ENCODE measurements at regions not wholly inside any gene's neighbourhood (a gene's known extent, or its start where the extent isn't known, plus 50 kb on each side); places are given as distances from the start of the nearest gene placed in this dataset.

- no peaks in the 10 kb centered on the region for H3K36me3 ChIP-seq (ENCODE audit: control insufficient read depth, insufficient read depth, low read length, severe bottlenecking)
- no peaks in the 10 kb centered on the region for H3K27me3 ChIP-seq (replicated peaks; ENCODE audit: control insufficient read depth, insufficient read depth, low read length)
- H3K9me3 ChIP-seq (ENCODE audit: control insufficient read depth, low read length) = no peaks in the 10 kb centered on the region
- H3K4me3 ChIP-seq (ENCODE audit: low read length) = no peak overlapping the region
- DNase-seq (ENCODE audit: low read depth) = no peak
- no peak overlapping the region for H3K9ac ChIP-seq (ENCODE audit: low read length)
- H3K4me1 ChIP-seq (ENCODE audit: control insufficient read depth, insufficient read depth, low read length) = no peaks in the 10 kb centered on the region
These were observed 50.4 kb downstream of the FHIP1A start for GRCh38 chr4:151459375-151459774.

- H3K9ac ChIP-seq (ENCODE audit: low read length) = no peak overlapping the region
- no peaks in the 10 kb centered on the region for H3K27me3 ChIP-seq (replicated peaks; ENCODE audit: control insufficient read depth, insufficient read depth, low read length)
- no peaks in the 10 kb centered on the region for H3K36me3 ChIP-seq (ENCODE audit: control insufficient read depth, insufficient read depth, low read length, severe bottlenecking)
- no peak for DNase-seq (ENCODE audit: low read depth)
- H3K4me1 ChIP-seq (ENCODE audit: control insufficient read depth, insufficient read depth, low read length) = no peaks in the 10 kb centered on the region
- H3K4me3 ChIP-seq (ENCODE audit: low read length) = no peak overlapping the region
- no peaks in the 10 kb centered on the region for H3K9me3 ChIP-seq (ENCODE audit: control insufficient read depth, low read length)
These were observed 51.5 kb downstream of the FHIP1A start for GRCh38 chr4:151460434-151460833.

GRCh38 chr4:151462554-151462953 lies 53.6 kb downstream of the FHIP1A start:
- no peak for DNase-seq (ENCODE audit: low read depth)
- no peak overlapping the region for H3K9ac ChIP-seq (ENCODE audit: low read length)
- no peaks in the 10 kb centered on the region for H3K27me3 ChIP-seq (replicated peaks; ENCODE audit: control insufficient read depth, insufficient read depth, low read length)
- H3K9me3 ChIP-seq (ENCODE audit: control insufficient read depth, low read length) = no peaks in the 10 kb centered on the region
- no peaks in the 10 kb centered on the region for H3K36me3 ChIP-seq (ENCODE audit: control insufficient read depth, insufficient read depth, low read length, severe bottlenecking)
- no peaks in the 10 kb centered on the region for H3K4me1 ChIP-seq (ENCODE audit: control insufficient read depth, insufficient read depth, low read length)
- no peak overlapping the region for H3K4me3 ChIP-seq (ENCODE audit: low read length)

DNA sequence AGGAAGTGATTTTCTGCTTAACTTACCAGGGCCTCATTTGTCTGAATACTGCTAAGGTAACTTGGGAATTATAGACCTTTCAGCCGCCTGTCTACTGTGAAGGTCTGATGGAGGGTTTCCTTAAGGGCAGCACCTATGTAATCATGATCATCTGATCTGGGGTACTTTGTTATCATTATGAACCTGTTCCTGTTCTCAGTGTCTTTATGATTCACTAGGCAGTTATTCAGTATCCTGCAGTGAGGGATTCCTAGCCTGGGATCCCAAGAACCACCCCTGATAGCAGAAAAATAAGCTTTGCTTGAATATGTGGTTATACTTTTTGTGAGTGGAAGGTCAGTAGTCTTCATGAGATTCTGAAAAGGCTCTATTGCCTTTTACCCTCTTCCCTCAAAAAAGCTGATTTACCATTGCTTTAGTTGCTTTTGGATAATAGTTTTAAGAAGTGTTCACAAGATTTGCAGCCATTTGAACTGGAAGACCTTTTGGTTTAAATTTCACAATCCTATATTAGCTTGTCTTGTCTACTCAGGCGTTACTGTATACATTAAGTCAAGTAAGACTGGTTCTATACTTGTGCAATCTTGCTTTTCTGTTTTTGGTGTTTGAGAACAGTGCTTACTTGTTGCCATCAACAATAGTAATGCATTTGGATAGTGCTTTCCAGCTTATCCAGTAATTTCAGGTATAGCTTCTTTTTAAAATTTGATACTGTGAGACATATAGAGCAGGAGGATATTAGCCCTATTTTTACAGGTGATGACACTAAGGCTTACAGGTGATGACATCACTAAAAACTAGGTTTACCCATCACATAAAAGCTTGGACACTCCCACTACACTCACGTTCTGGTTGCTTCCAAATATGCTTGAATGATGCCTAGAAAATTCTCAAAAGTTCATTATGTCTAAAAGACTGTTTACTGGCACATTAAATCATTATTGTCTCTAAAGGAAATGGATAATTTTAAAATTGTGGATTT lies 60.0 kb downstream of the FHIP1A start:
- no peak overlapping the region for H3K9ac ChIP-seq (ENCODE audit: low read length)
- no peak overlapping the region for H3K4me3 ChIP-seq (ENCODE audit: low read length)
- H3K9me3 ChIP-seq (ENCODE audit: control insufficient read depth, low read length) = no peaks in the 10 kb centered on the region
- H3K4me1 ChIP-seq (ENCODE audit: control insufficient read depth, insufficient read depth, low read length) = peaks cover 23% of the 10 kb centered on the region
- H3K36me3 ChIP-seq (ENCODE audit: control insufficient read depth, insufficient read depth, low read length, severe bottlenecking) = no peaks in the 10 kb centered on the region
- H3K27me3 ChIP-seq (replicated peaks; ENCODE audit: control insufficient read depth, insufficient read depth, low read length) = no peaks in the 10 kb centered on the region
- DNase-seq (ENCODE audit: low read depth) = no peak

DNA sequence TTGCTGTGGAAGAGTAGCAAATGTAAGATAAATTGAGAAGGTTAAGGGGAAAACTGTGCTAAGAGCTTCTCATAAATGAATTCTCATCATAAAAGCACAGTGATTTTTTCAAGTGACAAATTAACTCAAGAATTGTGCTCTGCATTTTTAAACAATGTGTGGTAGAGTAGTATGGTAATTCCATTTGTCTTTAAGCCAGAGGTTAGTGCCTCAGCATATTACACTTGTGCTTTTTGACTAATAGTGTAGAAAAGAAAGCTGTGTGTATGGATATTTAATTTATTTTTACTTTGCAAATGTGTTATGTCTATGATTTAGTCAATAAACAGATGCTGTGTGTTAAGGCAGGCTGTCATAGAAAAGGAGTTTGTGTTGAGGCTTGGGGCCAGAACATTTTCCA lies 61.0 kb downstream of the FHIP1A start:
- Histone ChIP-seq H3K4me1 (ENCODE audit: control insufficient read depth, insufficient read depth, low read length) (peaks cover 23% of the 10 kb centered on the region), H3K36me3 (ENCODE audit: control insufficient read depth, insufficient read depth, low read length, severe bottlenecking) (no peaks in the 10 kb centered on the region), H3K4me3 (ENCODE audit: low read length) (no peak overlapping the region), H3K27me3 (replicated peaks; ENCODE audit: control insufficient read depth, insufficient read depth, low read length) (no peaks in the 10 kb centered on the region), H3K9ac (ENCODE audit: low read length) (no peak overlapping the region), H3K9me3 (ENCODE audit: control insufficient read depth, low read length) (no peaks in the 10 kb centered on the region)
- no peak for DNase-seq (ENCODE audit: low read depth)

DNA sequence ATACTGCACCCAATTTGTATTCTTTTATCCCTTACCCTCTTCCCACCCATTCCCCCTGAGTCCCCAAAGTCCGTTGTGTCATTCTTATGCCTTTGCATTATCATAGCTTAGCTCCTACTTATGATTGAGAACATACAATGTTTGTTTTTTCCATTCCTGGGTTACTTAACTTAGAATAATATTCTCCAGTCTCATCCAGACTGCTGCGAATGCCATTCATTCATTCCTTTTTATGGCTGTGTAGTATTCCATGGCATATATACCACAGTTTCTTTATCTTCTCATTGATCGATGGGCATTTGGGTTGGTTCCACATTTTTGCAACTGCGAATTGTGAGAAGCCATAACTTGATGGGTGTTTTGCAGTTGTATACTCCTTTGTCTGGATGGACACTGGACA lies 62.8 kb downstream of the FHIP1A start:
- DNase-seq (ENCODE audit: low read depth) = no peak
- Histone ChIP-seq H3K4me3 (ENCODE audit: low read length) (no peak overlapping the region), H3K36me3 (ENCODE audit: control insufficient read depth, insufficient read depth, low read length, severe bottlenecking) (no peaks in the 10 kb centered on the region), H3K9ac (ENCODE audit: low read length) (no peak overlapping the region), H3K27me3 (replicated peaks; ENCODE audit: control insufficient read depth, insufficient read depth, low read length) (no peaks in the 10 kb centered on the region), H3K4me1 (ENCODE audit: control insufficient read depth, insufficient read depth, low read length) (peaks cover 23% of the 10 kb centered on the region), H3K9me3 (ENCODE audit: control insufficient read depth, low read length) (no peaks in the 10 kb centered on the region)

DNA sequence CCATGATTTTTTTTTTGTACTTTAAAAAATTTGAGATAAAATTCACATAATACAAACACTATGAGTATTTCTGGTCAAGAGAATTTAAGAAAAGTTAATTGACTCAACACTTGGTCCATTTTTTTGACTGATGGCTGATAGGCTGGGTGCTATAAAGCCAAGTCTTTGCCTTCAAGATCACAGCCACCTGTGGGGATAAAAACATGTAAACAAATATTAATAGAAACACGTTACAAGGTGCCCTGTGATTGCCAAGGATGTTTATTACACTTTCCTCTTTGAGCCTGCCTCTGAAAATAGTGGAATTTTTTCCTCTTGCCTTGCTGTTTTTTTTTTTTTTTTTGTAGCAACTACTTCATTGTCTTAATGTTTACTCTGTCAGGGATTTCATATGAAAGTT lies 63.3 kb downstream of the FHIP1A start:
- Histone ChIP-seq H3K4me3 (ENCODE audit: low read length) (no peak overlapping the region), H3K9me3 (ENCODE audit: control insufficient read depth, low read length) (no peaks in the 10 kb centered on the region), H3K9ac (ENCODE audit: low read length) (no peak overlapping the region), H3K27me3 (replicated peaks; ENCODE audit: control insufficient read depth, insufficient read depth, low read length) (no peaks in the 10 kb centered on the region), H3K4me1 (ENCODE audit: control insufficient read depth, insufficient read depth, low read length) (peaks cover 23% of the 10 kb centered on the region), H3K36me3 (ENCODE audit: control insufficient read depth, insufficient read depth, low read length, severe bottlenecking) (no peaks in the 10 kb centered on the region)
- no peak for DNase-seq (ENCODE audit: low read depth)

DNA sequence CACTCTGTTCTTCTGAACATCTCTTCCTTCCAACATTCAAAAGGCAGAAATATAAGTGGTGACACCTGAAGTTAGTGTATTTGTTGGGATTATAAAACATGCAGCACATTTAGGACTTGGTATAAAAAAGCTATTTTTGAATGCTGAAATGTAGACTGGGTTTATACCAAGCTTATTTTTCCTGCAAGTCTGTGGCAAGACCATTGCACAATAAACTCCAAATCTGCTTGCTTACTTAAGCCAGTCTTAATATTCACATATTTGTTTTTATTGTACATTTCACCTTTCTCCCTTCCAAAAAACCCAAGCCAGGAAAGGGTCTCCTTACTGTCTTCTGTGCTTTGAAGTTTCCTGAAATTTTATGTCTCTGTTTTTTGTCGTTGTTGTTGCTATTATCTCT lies 63.7 kb downstream of the FHIP1A start:
- DNase-seq (ENCODE audit: low read depth) = peak; percentile 73
- no peak overlapping the region for H3K4me3 ChIP-seq (ENCODE audit: low read length)
- H3K27me3 ChIP-seq (replicated peaks; ENCODE audit: control insufficient read depth, insufficient read depth, low read length) = no peaks in the 10 kb centered on the region
- no peaks in the 10 kb centered on the region for H3K9me3 ChIP-seq (ENCODE audit: control insufficient read depth, low read length)
- H3K4me1 ChIP-seq (ENCODE audit: control insufficient read depth, insufficient read depth, low read length) = peaks cover 23% of the 10 kb centered on the region
- H3K36me3 ChIP-seq (ENCODE audit: control insufficient read depth, insufficient read depth, low read length, severe bottlenecking) = no peaks in the 10 kb centered on the region
- H3K9ac ChIP-seq (ENCODE audit: low read length) = no peak overlapping the region

- Histone ChIP-seq H3K36me3 (ENCODE audit: control insufficient read depth, insufficient read depth, low read length, severe bottlenecking) (no peaks in the 10 kb centered on the region), H3K4me3 (ENCODE audit: low read length) (no peak overlapping the region), H3K9ac (ENCODE audit: low read length) (no peak overlapping the region), H3K9me3 (ENCODE audit: control insufficient read depth, low read length) (no peaks in the 10 kb centered on the region), H3K27me3 (replicated peaks; ENCODE audit: control insufficient read depth, insufficient read depth, low read length) (no peaks in the 10 kb centered on the region), H3K4me1 (ENCODE audit: control insufficient read depth, insufficient read depth, low read length) (peaks cover 23% of the 10 kb centered on the region)
- no peak for DNase-seq (ENCODE audit: low read depth)
These were observed 64.6 kb downstream of the FHIP1A start for GRCh38 chr4:151473521-151474097.

- DNase-seq (ENCODE audit: low read depth) = no peak
- no peaks in the 10 kb centered on the region for H3K27me3 ChIP-seq (replicated peaks; ENCODE audit: control insufficient read depth, insufficient read depth, low read length)
- H3K9ac ChIP-seq (ENCODE audit: low read length) = no peak overlapping the region
- H3K9me3 ChIP-seq (ENCODE audit: control insufficient read depth, low read length) = no peaks in the 10 kb centered on the region
- peaks cover 19% of the 10 kb centered on the region for H3K4me1 ChIP-seq (ENCODE audit: control insufficient read depth, insufficient read depth, low read length)
- no peak overlapping the region for H3K4me3 ChIP-seq (ENCODE audit: low read length)
- no peaks in the 10 kb centered on the region for H3K36me3 ChIP-seq (ENCODE audit: control insufficient read depth, insufficient read depth, low read length, severe bottlenecking)
These were observed 66.2 kb downstream of the FHIP1A start for GRCh38 chr4:151475035-151475714.

DNA sequence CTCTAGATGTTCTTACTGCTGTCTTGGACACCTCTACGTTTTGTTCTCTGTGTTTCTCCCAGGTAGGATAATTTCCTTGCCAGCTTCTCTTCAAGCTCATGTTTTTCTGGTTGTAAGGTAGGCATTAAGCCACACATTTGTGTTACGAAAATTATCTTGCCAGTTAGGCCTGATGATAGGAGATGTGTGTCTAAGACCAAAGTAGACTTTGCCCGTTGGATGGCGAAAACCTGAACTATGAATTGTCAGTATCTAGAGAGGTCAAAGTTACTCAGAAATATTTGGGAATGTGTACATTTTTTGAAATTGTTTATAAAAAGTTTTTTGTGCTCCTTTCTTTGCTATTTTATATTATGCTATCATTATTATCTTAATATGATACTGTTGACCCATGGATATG lies 72.8 kb downstream of the FHIP1A start:
- H3K4me3 ChIP-seq (ENCODE audit: low read length) = no peak overlapping the region
- H3K9me3 ChIP-seq (ENCODE audit: control insufficient read depth, low read length) = no peaks in the 10 kb centered on the region
- H3K27me3 ChIP-seq (replicated peaks; ENCODE audit: control insufficient read depth, insufficient read depth, low read length) = no peaks in the 10 kb centered on the region
- H3K4me1 ChIP-seq (ENCODE audit: control insufficient read depth, insufficient read depth, low read length) = peaks cover 11% of the 10 kb centered on the region
- no peak for DNase-seq (ENCODE audit: low read depth)
- no peak overlapping the region for H3K9ac ChIP-seq (ENCODE audit: low read length)
- H3K36me3 ChIP-seq (ENCODE audit: control insufficient read depth, insufficient read depth, low read length, severe bottlenecking) = no peaks in the 10 kb centered on the region

Data from adipocyte (in vitro differentiated cells).